RWPE2 (cell line): ENCODE measurements at regions not wholly inside any gene's neighbourhood (a gene's known extent, or its start where the extent isn't known, plus 50 kb on each side); places are given as distances from the start of the nearest gene placed in this dataset.

ENCODE experiments used
- ATAC-seq: fragments of 200-7000 bp; cut with Tn5 transposase; 3 replicates; pipeline ENCODE4 v1.9.1; 2021; ENCODE audit warnings: low read depth
- DNase-seq: peaks from one replicate; pipeline ENCODE4 v3.0.0-alpha.2; 2020; ENCODE audit warnings: low spot score
- H3K27ac ChIP-seq: fragments of 450-650 bp; 2 replicates; pipeline ENCODE4 v1.5.1; 2017; ENCODE audit warnings: mild to moderate bottlenecking; ENCODE audit not compliant: poor library complexity, severe bottlenecking
- H3K27me3 ChIP-seq: fragments of 250-450 bp; sonication (Bioruptor Pico); 2 replicates; pipeline ENCODE4 v1.5.1; 2021; ENCODE audit warnings: mild to moderate bottlenecking, moderate library complexity; ENCODE audit not compliant: insufficient read depth, poor library complexity, severe bottlenecking
- H3K36me3 ChIP-seq: fragments of 250-450 bp; sonication (Bioruptor Pico); 2 replicates; pipeline ENCODE4 v1.5.1; 2020; ENCODE audit warnings: low read depth, mild to moderate bottlenecking, moderate library complexity
- H3K4me1 ChIP-seq: fragments of 250-450 bp; sonication (Bioruptor Pico); 2 replicates; pipeline ENCODE4 v1.5.1; 2021; ENCODE audit warnings: mild to moderate bottlenecking, moderate library complexity; ENCODE audit not compliant: insufficient read depth, poor library complexity, severe bottlenecking
- H3K4me3 ChIP-seq: fragments of 250-450 bp; sonication (Bioruptor Pico); 2 replicates; pipeline ENCODE4 v1.5.1; 2021; ENCODE audit warnings: mild to moderate bottlenecking, moderate library complexity; ENCODE audit not compliant: severe bottlenecking
- H3K9me3 ChIP-seq: fragments of 250-450 bp; sonication (Bioruptor Pico); 2 replicates; pipeline ENCODE4 v1.5.1; 2021; ENCODE audit warnings: mild to moderate bottlenecking, moderate library complexity; ENCODE audit not compliant: severe bottlenecking
- TF ChIP-seq, protein P1 (sequence below): fragments of 450-650 bp; IDR thresholded peaks from one replicate; pipeline ENCODE4 v1.5.1; 2017; ENCODE audit warnings: mild to moderate bottlenecking, moderate library complexity; ENCODE audit not compliant: poor library complexity, severe bottlenecking

- H3K36me3 ChIP-seq: no peaks in the 10 kb centered on the region
- TF ChIP-seq, protein P1, sequence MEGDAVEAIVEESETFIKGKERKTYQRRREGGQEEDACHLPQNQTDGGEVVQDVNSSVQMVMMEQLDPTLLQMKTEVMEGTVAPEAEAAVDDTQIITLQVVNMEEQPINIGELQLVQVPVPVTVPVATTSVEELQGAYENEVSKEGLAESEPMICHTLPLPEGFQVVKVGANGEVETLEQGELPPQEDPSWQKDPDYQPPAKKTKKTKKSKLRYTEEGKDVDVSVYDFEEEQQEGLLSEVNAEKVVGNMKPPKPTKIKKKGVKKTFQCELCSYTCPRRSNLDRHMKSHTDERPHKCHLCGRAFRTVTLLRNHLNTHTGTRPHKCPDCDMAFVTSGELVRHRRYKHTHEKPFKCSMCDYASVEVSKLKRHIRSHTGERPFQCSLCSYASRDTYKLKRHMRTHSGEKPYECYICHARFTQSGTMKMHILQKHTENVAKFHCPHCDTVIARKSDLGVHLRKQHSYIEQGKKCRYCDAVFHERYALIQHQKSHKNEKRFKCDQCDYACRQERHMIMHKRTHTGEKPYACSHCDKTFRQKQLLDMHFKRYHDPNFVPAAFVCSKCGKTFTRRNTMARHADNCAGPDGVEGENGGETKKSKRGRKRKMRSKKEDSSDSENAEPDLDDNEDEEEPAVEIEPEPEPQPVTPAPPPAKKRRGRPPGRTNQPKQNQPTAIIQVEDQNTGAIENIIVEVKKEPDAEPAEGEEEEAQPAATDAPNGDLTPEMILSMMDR: no peak
- no peaks in the 10 kb centered on the region for H3K27me3 ChIP-seq
- no peak overlapping the region for H3K4me3 ChIP-seq
- ATAC-seq: no peak
- H3K4me1 ChIP-seq: no peaks in the 10 kb centered on the region
- no peaks in the 10 kb centered on the region for H3K9me3 ChIP-seq
- no peak for DNase-seq
- H3K27ac ChIP-seq: no peak overlapping the region
These were observed 334.0 kb upstream of the CLEC14A start for GRCh38 chr14:38589747-38590350.

- Histone ChIP-seq H3K36me3 (no peaks in the 10 kb centered on the region), H3K27me3 (no peaks in the 10 kb centered on the region), H3K9me3 (no peaks in the 10 kb centered on the region), H3K27ac (no peak overlapping the region), H3K4me3 (no peak overlapping the region), H3K4me1 (no peaks in the 10 kb centered on the region)
- TF ChIP-seq, protein P1: no peak
- DNase-seq (no peak), ATAC-seq (no peak)
These were observed 327.6 kb upstream of the CLEC14A start for GRCh38 chr14:38583471-38583870.

- H3K27me3 ChIP-seq: no peaks in the 10 kb centered on the region
- DNase-seq: no peak
- ATAC-seq: no peak
These were observed 322.4 kb upstream of the CLEC14A start for GRCh38 chr14:38578278-38578681.

DNA sequence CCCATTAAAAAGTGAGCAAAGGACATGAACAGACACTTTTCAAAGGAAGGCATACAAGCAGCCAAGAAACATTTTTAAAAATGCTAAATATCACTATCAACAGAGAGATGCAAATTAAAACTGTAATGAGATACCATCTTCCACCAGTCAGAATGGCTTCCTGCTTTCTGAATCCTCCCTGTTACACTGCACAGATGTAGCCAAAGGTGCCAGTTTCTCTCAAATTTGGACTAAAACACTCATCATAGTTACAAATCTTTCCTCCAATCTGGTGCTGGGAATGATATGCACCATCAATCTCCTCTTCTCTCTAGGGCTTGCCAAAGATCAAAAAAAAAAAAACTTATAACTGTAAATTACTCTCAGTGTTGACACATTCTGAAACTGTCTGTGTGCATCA, 311.8 kb upstream of the CLEC14A start:
- Histone ChIP-seq H3K4me3 (no peak overlapping the region), H3K27me3 (no peaks in the 10 kb centered on the region), H3K4me1 (no peaks in the 10 kb centered on the region), H3K9me3 (no peaks in the 10 kb centered on the region), H3K27ac (no peak overlapping the region), H3K36me3 (no peaks in the 10 kb centered on the region)
- no peak for DNase-seq
- TF ChIP-seq, protein P1: no peak
- no peak for ATAC-seq

More at GRCh38 chr14:38578278-38578681, 322.4 kb upstream of the CLEC14A start:
- TF ChIP-seq, protein P1: no peak
- Histone ChIP-seq H3K4me3 (no peak overlapping the region), H3K36me3 (no peaks in the 10 kb centered on the region), H3K27ac (no peak overlapping the region), H3K4me1 (no peaks in the 10 kb centered on the region), H3K9me3 (no peaks in the 10 kb centered on the region)

GRCh38 chr14:38561657-38562056, 305.8 kb upstream of the CLEC14A start:
- Histone ChIP-seq H3K4me3 (no peak overlapping the region), H3K27me3 (no peaks in the 10 kb centered on the region), H3K4me1 (no peaks in the 10 kb centered on the region), H3K36me3 (no peaks in the 10 kb centered on the region), H3K9me3 (peaks cover 10% of the 10 kb centered on the region), H3K27ac (no peak overlapping the region)
- no peak for DNase-seq
- TF ChIP-seq, protein P1: no peak
- ATAC-seq: no peak
